HEK293 (cell line): ENCODE measurements at regions not wholly inside any gene's neighbourhood (a gene's known extent, or its start where the extent isn't known, plus 50 kb on each side); places are given as distances from the start of the nearest gene placed in this dataset.
A peak's percentile ranks its signal among the peaks of the same experiment; 100 is the strongest.

Source experiments
- CTCF ChIA-PET: fragments of 350-600 bp; formaldehyde crosslinking; extraction: SDS; loops from one replicate; lab custom pipeline; 2021; ENCODE audit warnings: antibody characterized with exemption; lab: Yijun Ruan, JAX
- POLR2A ChIA-PET: fragments of 300-600 bp; formaldehyde crosslinking; extraction: SDS; loops from one replicate; lab custom pipeline; 2020; ENCODE audit warnings: antibody characterized with exemption, inconsistent platforms; lab: Yijun Ruan, JAX
- H3K27ac ChIP-seq: fragments of 200-500 bp; sonication (Bioruptor generic); 2 replicates; pipeline ENCODE4 v1.5.1; 2014; ENCODE audit warnings: low read depth, low read length, control low read depth, inconsistent platforms; ENCODE audit errors: extremely low read depth
- H3K36me3 ChIP-seq, 2 experiments: fragments of 200-500 bp in 1 of 2; sonication (Bioruptor generic) in 1 of 2; 1 replicate in 1 of 2; 2 replicates in 1 of 2; pipeline ENCODE4 v1.5.1; 2014 to 2017; ENCODE audit warnings: inconsistent platforms in 2 of 2, low read length in 2 of 2; ENCODE audit not compliant: control insufficient read depth in 2 of 2, insufficient read depth in 1 of 2
- H3K4me1 ChIP-seq: fragments of 200-500 bp; sonication (Bioruptor generic); 2 replicates; pipeline ENCODE4 v1.5.1; 2014; ENCODE audit warnings: mild to moderate bottlenecking, low read length, inconsistent platforms; ENCODE audit not compliant: control insufficient read depth, insufficient read depth
- H3K4me3 ChIP-seq: 2 replicates; pipeline ENCODE4 v1.5.1; 2011; ENCODE audit warnings: low read depth, mild to moderate bottlenecking, control low read depth, low read length, moderate library complexity
- H3K9me3 ChIP-seq: fragments of 200-500 bp; sonication (Bioruptor generic); 2 replicates; pipeline ENCODE4 v1.5.1; 2014; ENCODE audit warnings: low read depth, low read length, inconsistent platforms; ENCODE audit not compliant: control insufficient read depth, insufficient read depth
- FEZF1 ChIP-seq: fragments of 450-650 bp; formaldehyde crosslinking; IDR thresholded peaks from 2 replicates; pipeline ENCODE4 v1.5.1; 2016; ENCODE audit warnings: missing biosample characterization, missing genetic modification characterization
- HOXA7 ChIP-seq: sonication (generic); formaldehyde crosslinking; IDR thresholded peaks from 2 replicates; pipeline ENCODE4 v1.8.1; 2022; ENCODE audit warnings: missing genetic modification reagents, borderline replicate concordance
- KLF1 ChIP-seq: fragments of 450-650 bp; formaldehyde crosslinking; IDR thresholded peaks from 2 replicates; pipeline ENCODE4 v1.5.1; 2016; ENCODE audit warnings: missing biosample characterization, missing genetic modification characterization
- OSR2 ChIP-seq: fragments of 450-650 bp; formaldehyde crosslinking; IDR thresholded peaks from 2 replicates; pipeline ENCODE4 v1.5.1; 2016; ENCODE audit warnings: missing biosample characterization, missing genetic modification characterization
- PRDM1 ChIP-seq: fragments of 450-650 bp; formaldehyde crosslinking; IDR thresholded peaks from 2 replicates; pipeline ENCODE4; 2016; ENCODE audit warnings: missing biosample characterization, missing genetic modification characterization
- YY2 ChIP-seq: fragments of 450-650 bp; formaldehyde crosslinking; IDR thresholded peaks from 2 replicates; pipeline ENCODE4 v1.5.1; 2016; ENCODE audit warnings: missing biosample characterization, missing genetic modification characterization
- ZIC2 ChIP-seq: fragments of 450-650 bp; formaldehyde crosslinking; IDR thresholded peaks from 2 replicates; pipeline ENCODE4 v1.5.1; 2016; ENCODE audit warnings: missing biosample characterization, missing genetic modification characterization
- ZNF174 ChIP-seq: fragments of 450-650 bp; formaldehyde crosslinking; IDR thresholded peaks from 2 replicates; pipeline ENCODE4 v1.5.0; 2017; ENCODE audit warnings: missing biosample characterization, mild to moderate bottlenecking, missing genetic modification characterization
- ZNF221 ChIP-seq: fragments of 450-650 bp; formaldehyde crosslinking; IDR thresholded peaks from 2 replicates; pipeline ENCODE4 v1.5.1; 2017; ENCODE audit warnings: missing biosample characterization, missing genetic modification characterization, borderline replicate concordance
- ZNF324 ChIP-seq: fragments of 450-650 bp; formaldehyde crosslinking; IDR thresholded peaks from 2 replicates; pipeline ENCODE4 v1.5.1; 2016; ENCODE audit warnings: missing biosample characterization, missing genetic modification characterization
- ZNF350 ChIP-seq: fragments of 450-650 bp; formaldehyde crosslinking; IDR thresholded peaks from 2 replicates; pipeline ENCODE4 v1.5.0; 2017; ENCODE audit warnings: missing biosample characterization, mild to moderate bottlenecking, missing genetic modification characterization
- ZNF404 ChIP-seq: fragments of 450-650 bp; formaldehyde crosslinking; IDR thresholded peaks from 2 replicates; pipeline ENCODE4 v1.5.1; 2017; ENCODE audit warnings: missing biosample characterization, missing genetic modification characterization
- ZNF433 ChIP-seq: fragments of 450-650 bp; formaldehyde crosslinking; IDR thresholded peaks from 2 replicates; pipeline ENCODE4 v1.5.1; 2016; ENCODE audit warnings: missing biosample characterization, missing genetic modification characterization, low read depth
- ZNF48 ChIP-seq: fragments of 450-650 bp; formaldehyde crosslinking; IDR thresholded peaks from 2 replicates; pipeline ENCODE4 v1.5.1; 2016; ENCODE audit warnings: missing biosample characterization, missing genetic modification characterization
- ZNF548 ChIP-seq: fragments of 450-650 bp; formaldehyde crosslinking; IDR thresholded peaks from 2 replicates; pipeline ENCODE4 v1.5.1; 2016; ENCODE audit warnings: missing biosample characterization, missing genetic modification characterization
- ZNF555 ChIP-seq: fragments of 450-650 bp; formaldehyde crosslinking; conservative IDR thresholded peaks from 2 replicates; pipeline ENCODE4 v1.5.1; 2017; ENCODE audit warnings: missing biosample characterization, mild to moderate bottlenecking, missing genetic modification characterization, inconsistent platforms
- ZNF626 ChIP-seq: fragments of 450-650 bp; sonication (Bioruptor Pico); formaldehyde crosslinking; IDR thresholded peaks from 2 replicates; pipeline ENCODE4 v1.5.1; 2018; ENCODE audit warnings: missing biosample characterization, missing genetic modification characterization, inconsistent platforms
- ZNF639 ChIP-seq: fragments of 450-650 bp; formaldehyde crosslinking; IDR thresholded peaks from 2 replicates; pipeline ENCODE4 v1.5.1; 2016; ENCODE audit warnings: missing biosample characterization, missing genetic modification characterization
- TF ChIP-seq, protein P1 (sequence below): fragments of 450-650 bp; formaldehyde crosslinking; IDR thresholded peaks from 2 replicates; pipeline ENCODE4 v1.5.1; 2016; ENCODE audit warnings: missing biosample characterization, missing genetic modification characterization
- TF ChIP-seq, protein P2 (sequence below): fragments of 450-650 bp; formaldehyde crosslinking; IDR thresholded peaks from 2 replicates; pipeline ENCODE4 v1.5.1; 2016; ENCODE audit warnings: missing biosample characterization, missing genetic modification characterization, borderline replicate concordance
- TF ChIP-seq, protein P3 (sequence below): fragments of 450-650 bp; formaldehyde crosslinking; IDR thresholded peaks from 2 replicates; pipeline ENCODE4; 2016; ENCODE audit warnings: missing biosample characterization, missing genetic modification characterization

GRCh38 chr1:220347654-220348175 lies 75.5 kb upstream of the RAB3GAP2 start:
- ChIA-PET CTCF (interaction anchor here (0.5 to 0.6 kb wide), 2 partner anchors 178 to 464 kb away, joined by 3 read pairs; no protein-coding TSS in a partner anchor), POLR2A (no interaction called here)
- Histone ChIP-seq H3K4me3 (no peak overlapping the region), H3K36me3 (no peaks in the 10 kb centered on the region), H3K4me1 (peaks cover 3% of the 10 kb centered on the region; the same call in 1 of the 2 replicates), H3K27ac (no peak overlapping the region), H3K9me3 (no peaks in the 10 kb centered on the region)
- no peak for TF ChIP-seq KLF1 (tag by site-specific recombination)
- 0 out of 2 replicates have a peak, but pooled peaks have one; percentile 9 for TF ChIP-seq ZIC2 (tag by site-specific recombination)
- TF ChIP-seq ZNF324 (tag by site-specific recombination), result no peak
- TF ChIP-seq ZNF221 (tag by site-specific recombination), result no peak
- TF ChIP-seq ZNF48 (tag by site-specific recombination), result no peak
- TF ChIP-seq, protein P1, sequence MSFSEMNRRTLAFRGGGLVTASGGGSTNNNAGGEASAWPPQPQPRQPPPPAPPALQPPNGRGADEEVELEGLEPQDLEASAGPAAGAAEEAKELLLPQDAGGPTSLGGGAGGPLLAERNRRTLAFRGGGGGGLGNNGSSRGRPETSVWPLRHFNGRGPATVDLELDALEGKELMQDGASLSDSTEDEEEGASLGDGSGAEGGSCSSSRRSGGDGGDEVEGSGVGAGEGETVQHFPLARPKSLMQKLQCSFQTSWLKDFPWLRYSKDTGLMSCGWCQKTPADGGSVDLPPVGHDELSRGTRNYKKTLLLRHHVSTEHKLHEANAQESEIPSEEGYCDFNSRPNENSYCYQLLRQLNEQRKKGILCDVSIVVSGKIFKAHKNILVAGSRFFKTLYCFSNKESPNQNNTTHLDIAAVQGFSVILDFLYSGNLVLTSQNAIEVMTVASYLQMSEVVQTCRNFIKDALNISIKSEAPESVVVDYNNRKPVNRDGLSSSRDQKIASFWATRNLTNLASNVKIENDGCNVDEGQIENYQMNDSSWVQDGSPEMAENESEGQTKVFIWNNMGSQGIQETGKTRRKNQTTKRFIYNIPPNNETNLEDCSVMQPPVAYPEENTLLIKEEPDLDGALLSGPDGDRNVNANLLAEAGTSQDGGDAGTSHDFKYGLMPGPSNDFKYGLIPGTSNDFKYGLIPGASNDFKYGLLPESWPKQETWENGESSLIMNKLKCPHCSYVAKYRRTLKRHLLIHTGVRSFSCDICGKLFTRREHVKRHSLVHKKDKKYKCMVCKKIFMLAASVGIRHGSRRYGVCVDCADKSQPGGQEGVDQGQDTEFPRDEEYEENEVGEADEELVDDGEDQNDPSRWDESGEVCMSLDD, result no peak
- peak; percentile 79 for TF ChIP-seq FEZF1
- TF ChIP-seq HOXA7 (CRISPR knock-in tag), result no peak
- no peak for TF ChIP-seq ZNF639 (tag by site-specific recombination)
- peak; percentile 67 for TF ChIP-seq OSR2 (tag by site-specific recombination)
- peak; percentile 92 for TF ChIP-seq PRDM1
- TF ChIP-seq ZNF433 (tag by site-specific recombination), result no peak

DNA sequence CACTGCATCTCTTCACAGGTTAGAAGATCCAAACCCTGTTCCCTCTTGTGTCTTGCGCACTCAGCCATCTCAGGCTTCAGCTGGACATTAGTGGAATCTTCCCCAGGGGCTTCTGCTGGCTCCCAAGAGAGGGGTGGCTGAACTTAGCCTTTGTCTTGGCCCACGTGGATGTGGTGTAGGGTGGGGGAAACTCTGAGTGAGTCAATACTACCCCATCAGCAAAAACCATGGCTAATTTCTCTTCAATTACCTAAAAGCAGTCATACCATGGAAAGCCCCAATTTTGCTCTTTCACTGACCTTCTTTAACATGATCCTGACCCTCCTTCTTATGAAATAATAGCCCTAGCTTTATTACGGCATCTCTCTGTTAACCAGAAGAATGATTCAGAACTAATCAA lies 72.5 kb upstream of the RAB3GAP2 start:
- ChIA-PET CTCF (no interaction called here), POLR2A (no interaction called here)
- H3K9me3 ChIP-seq, result no peaks in the 10 kb centered on the region
- no peak overlapping the region for H3K27ac ChIP-seq
- no peak overlapping the region for H3K4me3 ChIP-seq
- TF ChIP-seq, protein P2, sequence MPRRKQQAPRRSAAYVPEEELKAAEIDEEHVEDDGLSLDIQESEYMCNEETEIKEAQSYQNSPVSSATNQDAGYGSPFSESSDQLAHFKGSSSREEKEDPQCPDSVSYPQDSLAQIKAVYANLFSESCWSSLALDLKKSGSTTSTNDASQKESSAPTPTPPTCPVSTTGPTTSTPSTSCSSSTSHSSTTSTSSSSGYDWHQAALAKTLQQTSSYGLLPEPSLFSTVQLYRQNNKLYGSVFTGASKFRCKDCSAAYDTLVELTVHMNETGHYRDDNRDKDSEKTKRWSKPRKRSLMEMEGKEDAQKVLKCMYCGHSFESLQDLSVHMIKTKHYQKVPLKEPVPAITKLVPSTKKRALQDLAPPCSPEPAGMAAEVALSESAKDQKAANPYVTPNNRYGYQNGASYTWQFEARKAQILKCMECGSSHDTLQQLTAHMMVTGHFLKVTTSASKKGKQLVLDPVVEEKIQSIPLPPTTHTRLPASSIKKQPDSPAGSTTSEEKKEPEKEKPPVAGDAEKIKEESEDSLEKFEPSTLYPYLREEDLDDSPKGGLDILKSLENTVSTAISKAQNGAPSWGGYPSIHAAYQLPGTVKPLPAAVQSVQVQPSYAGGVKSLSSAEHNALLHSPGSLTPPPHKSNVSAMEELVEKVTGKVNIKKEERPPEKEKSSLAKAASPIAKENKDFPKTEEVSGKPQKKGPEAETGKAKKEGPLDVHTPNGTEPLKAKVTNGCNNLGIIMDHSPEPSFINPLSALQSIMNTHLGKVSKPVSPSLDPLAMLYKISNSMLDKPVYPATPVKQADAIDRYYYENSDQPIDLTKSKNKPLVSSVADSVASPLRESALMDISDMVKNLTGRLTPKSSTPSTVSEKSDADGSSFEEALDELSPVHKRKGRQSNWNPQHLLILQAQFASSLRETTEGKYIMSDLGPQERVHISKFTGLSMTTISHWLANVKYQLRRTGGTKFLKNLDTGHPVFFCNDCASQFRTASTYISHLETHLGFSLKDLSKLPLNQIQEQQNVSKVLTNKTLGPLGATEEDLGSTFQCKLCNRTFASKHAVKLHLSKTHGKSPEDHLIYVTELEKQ (tag by site-specific recombination), result no peak
- no peak for TF ChIP-seq ZNF350
- TF ChIP-seq, protein P3, sequence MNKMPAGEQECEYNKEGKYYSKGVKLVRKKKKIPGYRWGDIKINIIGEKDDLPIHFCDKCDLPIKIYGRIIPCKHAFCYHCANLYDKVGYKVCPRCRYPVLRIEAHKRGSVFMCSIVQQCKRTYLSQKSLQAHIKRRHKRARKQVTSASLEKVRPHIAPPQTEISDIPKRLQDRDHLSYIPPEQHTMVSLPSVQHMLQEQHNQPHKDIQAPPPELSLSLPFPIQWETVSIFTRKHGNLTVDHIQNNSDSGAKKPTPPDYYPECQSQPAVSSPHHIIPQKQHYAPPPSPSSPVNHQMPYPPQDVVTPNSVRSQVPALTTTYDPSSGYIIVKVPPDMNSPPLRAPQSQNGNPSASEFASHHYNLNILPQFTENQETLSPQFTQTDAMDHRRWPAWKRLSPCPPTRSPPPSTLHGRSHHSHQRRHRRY (tag by site-specific recombination), result no peak
- TF ChIP-seq ZNF404 (tag by site-specific recombination), result no peak
- no peak for TF ChIP-seq ZNF639 (tag by site-specific recombination)
- no peak for TF ChIP-seq ZNF555
- TF ChIP-seq ZNF174, result no peak
- no peak for TF ChIP-seq YY2
- TF ChIP-seq ZNF548 (tag by site-specific recombination), result no peak
- no peak for TF ChIP-seq ZNF626 (tag by site-specific recombination)
- no peaks in the 10 kb centered on the region for H3K36me3 ChIP-seq
- peaks cover 3% of the 10 kb centered on the region; the same call in 1 of the 2 replicates for H3K4me1 ChIP-seq
